DND-41 (cell line): ENCODE measurements at regions not wholly inside any gene's neighbourhood (a gene's known extent, or its start where the extent isn't known, plus 50 kb on each side); places are given as distances from the start of the nearest gene placed in this dataset.

Source experiments
- CTCF ChIP-seq: IDR thresholded peaks from 2 replicates; pipeline ENCODE4 v1.5.1; 2012; ENCODE audit warnings: borderline replicate concordance, low read length, moderate library complexity, mild to moderate bottlenecking; ENCODE audit not compliant: poor library complexity, severe bottlenecking; ENCODE audit errors: extremely low read depth
- EZH2 ChIP-seq: IDR thresholded peaks from 3 replicates; pipeline ENCODE4 v1.6.1; 2012; ENCODE audit warnings: borderline replicate concordance, low read depth, mild to moderate bottlenecking, moderate library complexity, low read length, inconsistent platforms; ENCODE audit not compliant: severe bottlenecking

- TF ChIP-seq CTCF (no peak), EZH2 (no peak)
These were observed 285.7 kb upstream of the PPP2R2D start for GRCh38 chr10:131615150-131615549.
